GM23338 (cell line): ENCODE measurements at regions not wholly inside any gene's neighbourhood (a gene's known extent, or its start where the extent isn't known, plus 50 kb on each side); places are given as distances from the start of the nearest gene placed in this dataset.

ENCODE experiments used
- ATAC-seq: fragments of 200-7000 bp; cut with Tn5 transposase; 3 replicates; pipeline ENCODE4 v1.9.1; 2020
- DNase-seq: peaks from one replicate; pipeline ENCODE4 v3.0.0-alpha.2; 2015; ENCODE audit warnings: low spot score
- H2AFZ ChIP-seq: fragments of 200-600 bp; sonication (generic); 2 replicates; pipeline ENCODE4 v1.8.0; 2016; ENCODE audit warnings: antibody characterized with exemption, mild to moderate bottlenecking, moderate library complexity
- H3F3A ChIP-seq: fragments of 200-600 bp; sonication (generic); replicated peaks from 2 replicates; pipeline ENCODE4 v1.8.0; 2017; ENCODE audit warnings: antibody characterized with exemption, mixed run types, low read depth
- H3K27ac ChIP-seq: fragments of 200-600 bp; sonication (generic); 2 replicates; pipeline ENCODE4 v1.6.1; 2016; ENCODE audit warnings: low read depth
- H3K27me3 ChIP-seq: fragments of 200-600 bp; sonication (generic); 2 replicates; pipeline ENCODE4 v1.8.0; 2016; ENCODE audit warnings: mild to moderate bottlenecking, mixed run types, moderate library complexity; ENCODE audit not compliant: insufficient read depth
- H3K36me3 ChIP-seq: fragments of 200-600 bp; sonication (generic); 2 replicates; pipeline ENCODE4 v1.8.0; 2016; ENCODE audit warnings: mild to moderate bottlenecking; ENCODE audit not compliant: insufficient read depth
- H3K4me1 ChIP-seq: fragments of 200-600 bp; sonication (generic); 2 replicates; pipeline ENCODE4 v1.8.0; 2016; ENCODE audit warnings: mild to moderate bottlenecking, moderate library complexity; ENCODE audit not compliant: insufficient read depth
- H3K4me2 ChIP-seq: fragments of 200-600 bp; sonication (generic); 2 replicates; pipeline ENCODE4 v1.7.1; 2017; ENCODE audit warnings: mixed run types
- H3K4me3 ChIP-seq: fragments of 200-600 bp; sonication (generic); 2 replicates; pipeline ENCODE4 v1.6.1; 2016; ENCODE audit warnings: mixed run types
- H3K79me2 ChIP-seq: fragments of 200-600 bp; sonication (generic); replicated peaks from 2 replicates; pipeline ENCODE4 v1.8.0; 2017; ENCODE audit warnings: mild to moderate bottlenecking; ENCODE audit not compliant: insufficient read depth
- H3K9me2 ChIP-seq: fragments of 200-600 bp; sonication (generic); 2 replicates; pipeline ENCODE4 v1.8.0; 2017; ENCODE audit not compliant: insufficient read depth
- H4K20me1 ChIP-seq: fragments of 200-600 bp; sonication (generic); replicated peaks from 2 replicates; pipeline ENCODE4 v1.8.0; 2017; ENCODE audit warnings: mild to moderate bottlenecking; ENCODE audit not compliant: insufficient read depth
- H3K27ac Mint-ChIP-seq: 2 replicates; pipeline ENCODE4 v1.8.0; 2020; ENCODE audit warnings: inconsistent platforms, mild to moderate bottlenecking, moderate library complexity, mixed read lengths
- H3K27me3 Mint-ChIP-seq: 3 replicates; pipeline ENCODE4 v1.8.0; 2022; ENCODE audit warnings: low read depth, mild to moderate bottlenecking, moderate library complexity, mixed read lengths, inconsistent platforms; ENCODE audit not compliant: insufficient read depth, poor library complexity
- H3K36me3 Mint-ChIP-seq: 3 replicates; pipeline ENCODE4 v1.8.0; 2021; ENCODE audit warnings: low read depth, mild to moderate bottlenecking, inconsistent platforms, moderate library complexity, mixed read lengths
- H3K4me1 Mint-ChIP-seq: 3 replicates; pipeline ENCODE4 v1.8.0; 2020; ENCODE audit warnings: mild to moderate bottlenecking, inconsistent platforms, mixed read lengths
- H3K4me3 Mint-ChIP-seq: 3 replicates; pipeline ENCODE4 v1.8.0; 2021; ENCODE audit warnings: moderate library complexity, mild to moderate bottlenecking, inconsistent platforms, mixed read lengths
- H3K9me3 Mint-ChIP-seq: 3 replicates; pipeline ENCODE4 v1.8.0; 2020; ENCODE audit warnings: moderate library complexity, mild to moderate bottlenecking, inconsistent platforms, mixed read lengths
- EZH2 ChIP-seq: fragments of 200-600 bp; sonication (generic); IDR thresholded peaks from one replicate; pipeline ENCODE4 v1.8.0; 2017; ENCODE audit warnings: antibody characterized with exemption, mild to moderate bottlenecking, low read depth; ENCODE audit not compliant: unreplicated experiment
- POLR2AphosphoS5 ChIP-seq: IDR thresholded peaks from 2 replicates; pipeline ENCODE4 v1.6.1; 2016; ENCODE audit warnings: antibody characterized with exemption, low read depth
- STAT1 ChIP-seq: IDR thresholded peaks from one replicate; pipeline ENCODE4 v1.6.1; 2016; ENCODE audit warnings: antibody characterized with exemption; ENCODE audit not compliant: unreplicated experiment
- ZNF114 ChIP-seq: fragments of 250-450 bp; sonication (Bioruptor Pico); IDR thresholded peaks from 2 replicates; pipeline ENCODE4 v1.5.0; 2020; ENCODE audit warnings: mild to moderate bottlenecking, moderate library complexity
- ZNF331 ChIP-seq: fragments of 250-450 bp; sonication (Bioruptor Pico); IDR thresholded peaks from 2 replicates; pipeline ENCODE4 v1.5.0; 2020; ENCODE audit warnings: low read depth, mild to moderate bottlenecking, moderate library complexity
- TF ChIP-seq, protein P1 (sequence below): fragments of 250-450 bp; sonication (Bioruptor Pico); IDR thresholded peaks from 2 replicates; pipeline ENCODE4 v1.5.0; 2020; ENCODE audit warnings: mild to moderate bottlenecking, moderate library complexity
- TF ChIP-seq, protein P2 (sequence below): IDR thresholded peaks from one replicate; pipeline ENCODE4 v1.6.1; 2018; ENCODE audit warnings: antibody characterized with exemption; ENCODE audit not compliant: unreplicated experiment

DNA sequence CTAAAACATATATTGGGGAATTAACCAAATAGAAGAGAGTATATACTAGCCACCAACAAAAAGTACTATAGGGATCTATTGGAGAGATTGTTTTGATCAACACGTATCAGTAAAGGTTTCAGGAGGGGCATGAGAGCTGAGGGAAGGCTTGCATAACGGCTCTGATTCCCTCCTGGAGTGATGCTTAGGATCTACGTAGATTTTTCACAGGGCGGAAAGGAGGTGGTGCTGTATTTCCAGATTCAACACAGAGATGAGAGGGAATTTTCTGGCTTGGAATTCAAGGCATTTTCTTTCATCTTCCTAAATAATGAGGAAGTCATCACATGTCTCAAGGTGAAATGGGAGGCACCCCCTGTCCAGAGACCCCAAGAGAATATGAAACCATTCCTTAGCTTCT lies 443.8 kb downstream of the CMPK2 start (continued):
- TF ChIP-seq, protein P1, sequence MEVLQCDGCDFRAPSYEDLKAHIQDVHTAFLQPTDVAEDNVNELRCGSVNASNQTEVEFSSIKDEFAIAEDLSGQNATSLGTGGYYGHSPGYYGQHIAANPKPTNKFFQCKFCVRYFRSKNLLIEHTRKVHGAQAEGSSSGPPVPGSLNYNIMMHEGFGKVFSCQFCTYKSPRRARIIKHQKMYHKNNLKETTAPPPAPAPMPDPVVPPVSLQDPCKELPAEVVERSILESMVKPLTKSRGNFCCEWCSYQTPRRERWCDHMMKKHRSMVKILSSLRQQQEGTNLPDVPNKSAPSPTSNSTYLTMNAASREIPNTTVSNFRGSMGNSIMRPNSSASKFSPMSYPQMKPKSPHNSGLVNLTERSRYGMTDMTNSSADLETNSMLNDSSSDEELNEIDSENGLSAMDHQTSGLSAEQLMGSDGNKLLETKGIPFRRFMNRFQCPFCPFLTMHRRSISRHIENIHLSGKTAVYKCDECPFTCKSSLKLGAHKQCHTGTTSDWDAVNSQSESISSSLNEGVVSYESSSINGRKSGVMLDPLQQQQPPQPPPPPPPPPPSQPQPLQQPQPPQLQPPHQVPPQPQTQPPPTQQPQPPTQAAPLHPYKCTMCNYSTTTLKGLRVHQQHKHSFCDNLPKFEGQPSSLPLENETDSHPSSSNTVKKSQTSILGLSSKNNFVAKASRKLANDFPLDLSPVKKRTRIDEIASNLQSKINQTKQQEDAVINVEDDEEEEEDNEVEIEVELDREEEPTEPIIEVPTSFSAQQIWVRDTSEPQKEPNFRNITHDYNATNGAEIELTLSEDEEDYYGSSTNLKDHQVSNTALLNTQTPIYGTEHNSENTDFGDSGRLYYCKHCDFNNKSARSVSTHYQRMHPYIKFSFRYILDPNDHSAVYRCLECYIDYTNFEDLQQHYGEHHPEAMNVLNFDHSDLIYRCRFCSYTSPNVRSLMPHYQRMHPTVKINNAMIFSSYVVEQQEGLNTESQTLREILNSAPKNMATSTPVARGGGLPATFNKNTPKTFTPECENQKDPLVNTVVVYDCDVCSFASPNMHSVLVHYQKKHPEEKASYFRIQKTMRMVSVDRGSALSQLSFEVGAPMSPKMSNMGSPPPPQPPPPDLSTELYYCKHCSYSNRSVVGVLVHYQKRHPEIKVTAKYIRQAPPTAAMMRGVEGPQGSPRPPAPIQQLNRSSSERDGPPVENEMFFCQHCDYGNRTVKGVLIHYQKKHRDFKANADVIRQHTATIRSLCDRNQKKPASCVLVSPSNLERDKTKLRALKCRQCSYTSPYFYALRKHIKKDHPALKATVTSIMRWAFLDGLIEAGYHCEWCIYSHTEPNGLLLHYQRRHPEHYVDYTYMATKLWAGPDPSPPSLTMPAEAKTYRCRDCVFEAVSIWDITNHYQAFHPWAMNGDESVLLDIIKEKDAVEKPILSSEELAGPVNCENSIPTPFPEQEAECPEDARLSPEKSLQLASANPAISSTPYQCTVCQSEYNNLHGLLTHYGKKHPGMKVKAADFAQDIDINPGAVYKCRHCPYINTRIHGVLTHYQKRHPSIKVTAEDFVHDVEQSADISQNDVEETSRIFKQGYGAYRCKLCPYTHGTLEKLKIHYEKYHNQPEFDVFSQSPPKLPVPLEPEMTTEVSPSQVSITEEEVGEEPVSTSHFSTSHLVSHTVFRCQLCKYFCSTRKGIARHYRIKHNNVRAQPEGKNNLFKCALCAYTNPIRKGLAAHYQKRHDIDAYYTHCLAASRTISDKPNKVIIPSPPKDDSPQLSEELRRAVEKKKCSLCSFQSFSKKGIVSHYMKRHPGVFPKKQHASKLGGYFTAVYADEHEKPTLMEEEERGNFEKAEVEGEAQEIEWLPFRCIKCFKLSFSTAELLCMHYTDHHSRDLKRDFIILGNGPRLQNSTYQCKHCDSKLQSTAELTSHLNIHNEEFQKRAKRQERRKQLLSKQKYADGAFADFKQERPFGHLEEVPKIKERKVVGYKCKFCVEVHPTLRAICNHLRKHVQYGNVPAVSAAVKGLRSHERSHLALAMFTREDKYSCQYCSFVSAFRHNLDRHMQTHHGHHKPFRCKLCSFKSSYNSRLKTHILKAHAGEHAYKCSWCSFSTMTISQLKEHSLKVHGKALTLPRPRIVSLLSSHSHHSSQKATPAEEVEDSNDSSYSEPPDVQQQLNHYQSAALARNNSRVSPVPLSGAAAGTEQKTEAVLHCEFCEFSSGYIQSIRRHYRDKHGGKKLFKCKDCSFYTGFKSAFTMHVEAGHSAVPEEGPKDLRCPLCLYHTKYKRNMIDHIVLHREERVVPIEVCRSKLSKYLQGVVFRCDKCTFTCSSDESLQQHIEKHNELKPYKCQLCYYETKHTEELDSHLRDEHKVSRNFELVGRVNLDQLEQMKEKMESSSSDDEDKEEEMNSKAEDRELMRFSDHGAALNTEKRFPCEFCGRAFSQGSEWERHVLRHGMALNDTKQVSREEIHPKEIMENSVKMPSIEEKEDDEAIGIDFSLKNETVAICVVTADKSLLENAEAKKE (CRISPR knock-in tag) = no peak
- TF ChIP-seq ZNF331 (CRISPR knock-in tag) (no peak), STAT1 (no peak), ZNF114 (CRISPR knock-in tag) (no peak), POLR2AphosphoS5 (no peak), EZH2 (no peak)

DNA sequence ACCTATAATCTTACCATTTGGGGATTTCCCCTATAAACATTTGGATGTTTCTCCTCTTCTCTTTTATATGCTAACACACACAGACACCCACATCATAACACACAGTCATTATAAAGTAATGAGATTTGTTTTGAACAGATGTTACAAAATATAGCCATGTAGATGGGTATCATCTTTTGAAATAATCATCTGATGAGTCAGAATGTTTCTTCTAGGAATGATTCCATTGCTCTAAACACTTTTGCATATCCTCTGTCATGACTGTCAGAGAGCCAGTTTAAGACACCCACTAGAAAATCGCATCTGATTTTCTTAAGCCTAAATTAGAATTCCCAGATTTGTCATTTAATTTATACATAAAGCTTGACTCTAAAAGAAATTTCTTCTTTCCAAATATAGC lies 442.6 kb downstream of the CMPK2 start:
- Mint-ChIP-seq H3K4me1 (no peaks in the 10 kb centered on the region), H3K4me3 (no peak overlapping the region), H3K27me3 (peaks cover 1% of the 10 kb centered on the region), H3K36me3 (no peaks in the 10 kb centered on the region), H3K27ac (no peak overlapping the region), H3K9me3 (peaks cover 55% of the 10 kb centered on the region)
- no peaks in the 10 kb centered on the region for H3F3A ChIP-seq
- no peak overlapping the region for H3K4me2 ChIP-seq
- H3K9me2 ChIP-seq = no peaks in the 10 kb centered on the region
- no peaks in the 10 kb centered on the region for H3K4me1 ChIP-seq
- H3K79me2 ChIP-seq = no peaks in the 10 kb centered on the region
- ATAC-seq (no peak), DNase-seq (no peak)
- no peak overlapping the region for H3K27ac ChIP-seq
- H3K4me3 ChIP-seq = no peak overlapping the region
- H4K20me1 ChIP-seq = no peaks in the 10 kb centered on the region
- H2AFZ ChIP-seq = no peak overlapping the region
- no peaks in the 10 kb centered on the region for H3K36me3 ChIP-seq
- H3K27me3 ChIP-seq = no peaks in the 10 kb centered on the region; the same call in 1 of the 2 replicates
- TF ChIP-seq, protein P2, sequence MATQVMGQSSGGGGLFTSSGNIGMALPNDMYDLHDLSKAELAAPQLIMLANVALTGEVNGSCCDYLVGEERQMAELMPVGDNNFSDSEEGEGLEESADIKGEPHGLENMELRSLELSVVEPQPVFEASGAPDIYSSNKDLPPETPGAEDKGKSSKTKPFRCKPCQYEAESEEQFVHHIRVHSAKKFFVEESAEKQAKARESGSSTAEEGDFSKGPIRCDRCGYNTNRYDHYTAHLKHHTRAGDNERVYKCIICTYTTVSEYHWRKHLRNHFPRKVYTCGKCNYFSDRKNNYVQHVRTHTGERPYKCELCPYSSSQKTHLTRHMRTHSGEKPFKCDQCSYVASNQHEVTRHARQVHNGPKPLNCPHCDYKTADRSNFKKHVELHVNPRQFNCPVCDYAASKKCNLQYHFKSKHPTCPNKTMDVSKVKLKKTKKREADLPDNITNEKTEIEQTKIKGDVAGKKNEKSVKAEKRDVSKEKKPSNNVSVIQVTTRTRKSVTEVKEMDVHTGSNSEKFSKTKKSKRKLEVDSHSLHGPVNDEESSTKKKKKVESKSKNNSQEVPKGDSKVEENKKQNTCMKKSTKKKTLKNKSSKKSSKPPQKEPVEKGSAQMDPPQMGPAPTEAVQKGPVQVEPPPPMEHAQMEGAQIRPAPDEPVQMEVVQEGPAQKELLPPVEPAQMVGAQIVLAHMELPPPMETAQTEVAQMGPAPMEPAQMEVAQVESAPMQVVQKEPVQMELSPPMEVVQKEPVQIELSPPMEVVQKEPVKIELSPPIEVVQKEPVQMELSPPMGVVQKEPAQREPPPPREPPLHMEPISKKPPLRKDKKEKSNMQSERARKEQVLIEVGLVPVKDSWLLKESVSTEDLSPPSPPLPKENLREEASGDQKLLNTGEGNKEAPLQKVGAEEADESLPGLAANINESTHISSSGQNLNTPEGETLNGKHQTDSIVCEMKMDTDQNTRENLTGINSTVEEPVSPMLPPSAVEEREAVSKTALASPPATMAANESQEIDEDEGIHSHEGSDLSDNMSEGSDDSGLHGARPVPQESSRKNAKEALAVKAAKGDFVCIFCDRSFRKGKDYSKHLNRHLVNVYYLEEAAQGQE = no peak
- TF ChIP-seq, protein P1 (CRISPR knock-in tag) = no peak
- no peak for TF ChIP-seq POLR2AphosphoS5
- TF ChIP-seq ZNF114 (CRISPR knock-in tag) = no peak
